Gastroesophageal sphincter (tissue), 3 donors: ENCODE measurements at regions not wholly inside any gene's neighbourhood (a gene's known extent, or its start where the extent isn't known, plus 50 kb on each side); places are given as distances from the start of the nearest gene placed in this dataset.

Source experiments
- CTCF ChIP-seq, 4 experiments: fragments of 200-600 bp in 2 of 4; fragments of 450-650 bp in 2 of 4; sonication (generic) in 1 of 4; IDR thresholded peaks; one replicate each; pipeline ENCODE4 v1.5.1; 2017 to 2019; ENCODE audit warnings: antibody characterized with exemption in 4 of 4, mild to moderate bottlenecking in 2 of 4, moderate library complexity in 2 of 4
- EP300 ChIP-seq: sonication (generic); formaldehyde crosslinking; IDR thresholded peaks from one replicate; pipeline ENCODE4 v1.6.1; 2017; ENCODE audit warnings: antibody characterized with exemption, mild to moderate bottlenecking
- POLR2A ChIP-seq, 2 donors: fragments of 450-650 bp; IDR thresholded peaks; one replicate each; pipeline ENCODE4 v1.6.1; 2017; ENCODE audit warnings: antibody characterized with exemption in 2 of 2, mild to moderate bottlenecking in 2 of 2, moderate library complexity in 1 of 2
- POLR2AphosphoS5 ChIP-seq: sonication (generic); formaldehyde crosslinking; IDR thresholded peaks from one replicate; pipeline ENCODE4 v1.6.1; 2017; ENCODE audit warnings: antibody characterized with exemption

- TF ChIP-seq POLR2A (IDR thresholded peaks at IDR 0.05) (no peak), CTCF (IDR thresholded peaks at IDR 0.05) (no peak), EP300 (no peak), POLR2AphosphoS5 (no peak)
These were observed 84.5 kb upstream of the OLIG2 start for GRCh38 chr21:32941263-32941662.
